HG03457 (cell line): ENCODE measurements at regions not wholly inside any gene's neighbourhood (a gene's known extent, or its start where the extent isn't known, plus 50 kb on each side); places are given as distances from the start of the nearest gene placed in this dataset.

Source experiments
- ATAC-seq: cut with Tn5 transposase; IDR thresholded peaks from one replicate; pipeline ENCODE4 v1.9.1; 2021; ENCODE audit warnings: moderate number of reproducible peaks; ENCODE audit not compliant: unreplicated experiment

- ATAC-seq: no peak
Observed at GRCh38 chr6:95240514-95240913, 336.8 kb upstream of the MANEA start.

GRCh38 chr6:95242560-95242959 is 334.8 kb upstream of the MANEA start:
- no peak for ATAC-seq

GRCh38 chr6:95243053-95243452 is 334.3 kb upstream of the MANEA start:
- ATAC-seq: no peak

- ATAC-seq: no peak
Observed at GRCh38 chr6:95244751-95245150, 332.6 kb upstream of the MANEA start.

- no peak for ATAC-seq
Observed at GRCh38 chr6:95248499-95248898, 328.8 kb upstream of the MANEA start.

GRCh38 chr6:95249175-95249574 is 328.2 kb upstream of the MANEA start:
- no peak for ATAC-seq

GRCh38 chr6:95249661-95250060 is 327.7 kb upstream of the MANEA start:
- ATAC-seq: no peak

- no peak for ATAC-seq
Observed at GRCh38 chr6:95263840-95264239, 313.5 kb upstream of the MANEA start.

GRCh38 chr6:95266537-95267258 is 310.6 kb upstream of the MANEA start:
- ATAC-seq: no peak

GRCh38 chr6:95274686-95275235 is 302.6 kb upstream of the MANEA start:
- ATAC-seq: no peak

GRCh38 chr6:95279616-95280015 is 297.7 kb upstream of the MANEA start:
- no peak for ATAC-seq

GRCh38 chr6:95280686-95281273 is 296.6 kb upstream of the MANEA start:
- no peak for ATAC-seq

GRCh38 chr6:95285881-95286280 is 291.5 kb upstream of the MANEA start:
- ATAC-seq: no peak

- ATAC-seq: no peak
Observed at GRCh38 chr6:95286874-95287273, 290.5 kb upstream of the MANEA start.

GRCh38 chr6:95288251-95288650 is 289.1 kb upstream of the MANEA start:
- ATAC-seq: no peak

- ATAC-seq: no peak
Observed at GRCh38 chr6:95292011-95292410, 285.3 kb upstream of the MANEA start.

- no peak for ATAC-seq
Observed at GRCh38 chr6:95293257-95293656, 284.1 kb upstream of the MANEA start.

- ATAC-seq: no peak
Observed at GRCh38 chr6:95294043-95294442, 283.3 kb upstream of the MANEA start.

GRCh38 chr6:95309545-95309944 is 267.8 kb upstream of the MANEA start:
- ATAC-seq: no peak

- ATAC-seq: no peak
Observed at GRCh38 chr6:95318137-95318536, 259.2 kb upstream of the MANEA start.

GRCh38 chr6:95321126-95321525 is 256.2 kb upstream of the MANEA start:
- no peak for ATAC-seq

- ATAC-seq: no peak
Observed at GRCh38 chr6:95325916-95326315, 251.4 kb upstream of the MANEA start.

GRCh38 chr6:95328231-95328630 is 249.1 kb upstream of the MANEA start:
- ATAC-seq: no peak
